DND-41 (cell line): ENCODE measurements at regions not wholly inside any gene's neighbourhood (a gene's known extent, or its start where the extent isn't known, plus 50 kb on each side); places are given as distances from the start of the nearest gene placed in this dataset.

ENCODE experiments used
- ATAC-seq: fragments of 200-7000 bp; cut with Tn5 transposase; 3 replicates; pipeline ENCODE4 v1.9.1; 2021; ENCODE audit warnings: low read depth; ENCODE audit not compliant: insufficient read depth
- DNase-seq: peaks from one replicate; pipeline ENCODE4 v3.0.0-alpha.2; 2020
- H2AFZ ChIP-seq: 2 replicates; pipeline ENCODE4 v1.6.0; 2012; ENCODE audit warnings: low read depth, low read length
- H3K27ac ChIP-seq: 2 replicates; pipeline ENCODE4 v1.5.1; 2012; ENCODE audit warnings: low read length, inconsistent platforms
- H3K27me3 ChIP-seq: fragments of 200-600 bp; sonication (generic); 2 replicates; pipeline ENCODE4 v1.6.0; 2012; ENCODE audit warnings: low read length, mild to moderate bottlenecking, inconsistent platforms; ENCODE audit not compliant: insufficient read depth, poor library complexity
- H3K36me3 ChIP-seq: 2 replicates; pipeline ENCODE4 v1.5.1; 2012; ENCODE audit warnings: low read length, inconsistent platforms; ENCODE audit not compliant: insufficient read depth
- H3K4me1 ChIP-seq: 2 replicates; pipeline ENCODE4 v1.5.1; 2012; ENCODE audit warnings: mild to moderate bottlenecking, low read length; ENCODE audit not compliant: insufficient read depth
- H3K4me2 ChIP-seq: 2 replicates; pipeline ENCODE4 v1.6.0; 2012; ENCODE audit warnings: mild to moderate bottlenecking, moderate library complexity, low read length, inconsistent platforms; ENCODE audit not compliant: insufficient read depth
- H3K4me3 ChIP-seq, 2 experiments: fragments of 200-600 bp in 1 of 2; shearing (Covaris generic) in 1 of 2; 2 replicates each; pipeline ENCODE4 v1.5.1; 2012 to 2016; ENCODE audit warnings: inconsistent platforms in 2 of 2, low read length in 2 of 2, mild to moderate bottlenecking in 2 of 2, low read depth in 1 of 2, moderate library complexity in 1 of 2
- H3K79me2 ChIP-seq: 2 replicates; pipeline ENCODE4 v1.6.0; 2012; ENCODE audit warnings: low read length, inconsistent platforms; ENCODE audit not compliant: insufficient read depth
- H3K9ac ChIP-seq: 2 replicates; pipeline ENCODE4 v1.6.0; 2012; ENCODE audit warnings: low read depth, mild to moderate bottlenecking, inconsistent platforms, low read length, moderate library complexity
- H3K9me3 ChIP-seq: 2 replicates; pipeline ENCODE4 v1.5.1; 2012; ENCODE audit warnings: low read length, moderate library complexity, mild to moderate bottlenecking, inconsistent platforms; ENCODE audit not compliant: insufficient read depth, severe bottlenecking
- H4K20me1 ChIP-seq: 2 replicates; pipeline ENCODE4 v1.6.0; 2012; ENCODE audit warnings: low read length; ENCODE audit not compliant: insufficient read depth
- CTCF ChIP-seq: IDR thresholded peaks from 2 replicates; pipeline ENCODE4 v1.5.1; 2012; ENCODE audit warnings: borderline replicate concordance, low read length, moderate library complexity, mild to moderate bottlenecking; ENCODE audit not compliant: poor library complexity, severe bottlenecking; ENCODE audit errors: extremely low read depth
- EZH2 ChIP-seq: IDR thresholded peaks from 3 replicates; pipeline ENCODE4 v1.6.1; 2012; ENCODE audit warnings: borderline replicate concordance, low read depth, mild to moderate bottlenecking, moderate library complexity, low read length, inconsistent platforms; ENCODE audit not compliant: severe bottlenecking

DNA sequence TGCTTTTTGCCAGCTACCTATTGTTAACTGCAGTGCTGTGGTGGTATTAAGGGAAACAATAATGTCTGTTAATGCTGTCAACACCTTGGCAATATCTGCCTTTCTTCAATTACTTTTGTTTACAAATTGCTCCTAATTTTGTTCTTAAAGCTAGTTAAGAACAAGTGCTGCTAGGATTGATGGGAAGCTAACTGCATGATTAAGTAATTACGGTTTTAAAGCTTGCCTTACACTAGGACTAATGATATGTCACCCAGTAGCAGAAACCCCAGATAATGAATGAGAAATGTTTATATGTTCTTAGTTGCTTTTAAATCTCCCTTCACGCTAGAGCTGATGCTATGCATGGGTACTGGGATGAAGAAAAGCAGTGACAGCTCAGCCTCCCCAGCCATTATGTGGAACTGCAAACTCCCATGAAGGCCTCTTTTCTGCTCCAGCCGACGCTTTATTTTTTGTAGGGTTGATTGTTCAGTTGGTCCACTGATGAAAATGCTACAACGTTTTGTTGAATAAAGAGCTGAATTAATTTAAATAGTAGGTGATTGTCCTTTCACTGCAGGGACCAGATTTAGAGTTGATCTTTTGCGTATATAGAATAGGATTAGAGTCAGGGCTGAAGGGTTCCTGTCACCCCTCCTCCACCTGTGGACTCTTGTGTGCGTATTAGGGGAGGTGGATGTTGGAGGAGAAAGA, 610.5 kb downstream of the TFAP2B start:
- DNase-seq = no peak
- ATAC-seq = no peak
- no peak overlapping the region for H3K4me3 ChIP-seq
- no peak overlapping the region for H2AFZ ChIP-seq
- H3K79me2 ChIP-seq = no peaks in the 10 kb centered on the region
- H4K20me1 ChIP-seq = no peaks in the 10 kb centered on the region
- no peaks in the 10 kb centered on the region for H3K27me3 ChIP-seq
- H3K9me3 ChIP-seq = no peaks in the 10 kb centered on the region
- H3K36me3 ChIP-seq = no peaks in the 10 kb centered on the region
- TF ChIP-seq EZH2 = no peak
- no peak for TF ChIP-seq CTCF
- no peaks in the 10 kb centered on the region for H3K4me1 ChIP-seq
- H3K4me2 ChIP-seq = no peak overlapping the region
- H3K9ac ChIP-seq = no peak overlapping the region
- no peak overlapping the region for H3K27ac ChIP-seq

GRCh38 chr6:51430589-51430988, 611.9 kb downstream of the TFAP2B start:
- DNase-seq = no peak
- Histone ChIP-seq H3K9ac (no peak overlapping the region), H3K4me1 (no peaks in the 10 kb centered on the region), H3K27me3 (no peaks in the 10 kb centered on the region), H3K4me3 (no peak overlapping the region), H4K20me1 (no peaks in the 10 kb centered on the region), H3K79me2 (no peaks in the 10 kb centered on the region), H3K9me3 (no peaks in the 10 kb centered on the region), H3K4me2 (no peak overlapping the region), H2AFZ (no peak overlapping the region), H3K36me3 (no peaks in the 10 kb centered on the region), H3K27ac (no peak overlapping the region)
- ATAC-seq = no peak
- TF ChIP-seq EZH2 = no peak
- no peak for TF ChIP-seq CTCF

DNA sequence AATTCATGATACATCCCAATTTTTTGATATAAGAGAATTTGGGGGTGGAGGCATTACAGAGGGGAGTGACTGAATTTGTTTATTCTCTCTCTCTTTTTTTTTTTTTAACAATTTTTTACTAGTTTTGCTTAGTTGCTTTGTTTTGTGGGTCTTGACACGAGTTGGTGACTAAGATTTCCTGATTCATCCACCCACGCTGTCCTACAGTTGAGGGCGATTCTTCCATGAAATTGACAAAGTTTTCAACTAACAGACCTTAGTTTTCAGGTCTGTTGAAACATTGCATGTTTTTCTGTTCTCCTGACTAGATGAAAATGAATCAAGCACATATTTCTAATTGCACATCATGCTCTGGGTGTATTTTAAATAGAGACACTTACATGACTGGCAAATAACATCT, 613.8 kb downstream of the TFAP2B start:
- Histone ChIP-seq H2AFZ (no peak overlapping the region), H3K9ac (no peak overlapping the region), H3K79me2 (no peaks in the 10 kb centered on the region), H3K4me1 (no peaks in the 10 kb centered on the region), H3K9me3 (no peaks in the 10 kb centered on the region), H3K27me3 (no peaks in the 10 kb centered on the region), H3K4me2 (no peak overlapping the region), H3K36me3 (no peaks in the 10 kb centered on the region), H3K4me3 (no peak overlapping the region), H3K27ac (no peak overlapping the region), H4K20me1 (no peaks in the 10 kb centered on the region)
- TF ChIP-seq EZH2 (no peak), CTCF (no peak)
- DNase-seq (no peak), ATAC-seq (no peak)
